NCI-H2107 treated with DMSO at 0.1 percent for 48 hours (cell line): ENCODE measurements at regions not wholly inside any gene's neighbourhood (a gene's known extent, or its start where the extent isn't known, plus 50 kb on each side); places are given as distances from the start of the nearest gene placed in this dataset.

Source experiments
- DNase-seq: peaks from one replicate; lab custom pipeline; 2025; ENCODE audit not compliant: unreplicated experiment; lab: John Stamatoyannopoulos, UW

DNA sequence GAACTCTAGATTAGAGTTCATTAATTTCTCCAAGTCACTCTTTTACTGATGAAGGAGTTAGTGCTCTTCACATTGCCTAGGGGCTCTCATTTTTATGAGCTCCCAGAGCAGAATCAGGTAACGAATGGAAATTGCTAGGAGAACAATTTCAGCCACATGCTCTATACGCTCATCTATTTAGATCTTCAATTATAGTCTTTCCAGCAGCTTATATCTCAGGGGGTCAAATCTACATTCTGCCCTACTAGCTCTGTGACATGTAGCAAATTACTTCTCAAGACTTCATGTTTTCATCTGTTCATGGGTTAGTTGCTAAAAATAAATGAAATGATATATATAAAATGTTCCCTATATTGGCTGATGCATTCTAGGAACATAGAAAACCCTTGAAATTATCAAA, 183.6 kb downstream of the PLPP3 start:
- no peak for DNase-seq

DNA sequence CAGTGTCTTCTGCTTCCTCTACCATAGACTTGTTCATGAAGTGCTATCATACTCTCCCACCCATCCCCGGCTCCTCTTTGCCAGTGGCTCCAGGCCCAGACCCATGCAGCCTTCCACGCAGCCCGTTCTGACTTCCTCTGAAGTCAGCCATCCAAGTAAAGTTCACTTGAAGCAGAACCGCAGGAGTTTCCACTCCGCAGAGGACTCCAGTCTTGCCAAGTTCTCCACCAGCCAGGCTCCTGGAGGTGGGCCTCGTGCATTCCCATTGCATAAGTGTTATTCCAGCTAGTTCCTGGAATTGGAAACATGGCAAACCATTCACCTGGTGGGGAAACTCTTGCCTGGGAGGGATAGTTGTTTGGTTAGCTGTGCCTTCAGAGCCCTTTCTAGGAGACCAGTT, 185.1 kb downstream of the PLPP3 start:
- no peak for DNase-seq

DNA sequence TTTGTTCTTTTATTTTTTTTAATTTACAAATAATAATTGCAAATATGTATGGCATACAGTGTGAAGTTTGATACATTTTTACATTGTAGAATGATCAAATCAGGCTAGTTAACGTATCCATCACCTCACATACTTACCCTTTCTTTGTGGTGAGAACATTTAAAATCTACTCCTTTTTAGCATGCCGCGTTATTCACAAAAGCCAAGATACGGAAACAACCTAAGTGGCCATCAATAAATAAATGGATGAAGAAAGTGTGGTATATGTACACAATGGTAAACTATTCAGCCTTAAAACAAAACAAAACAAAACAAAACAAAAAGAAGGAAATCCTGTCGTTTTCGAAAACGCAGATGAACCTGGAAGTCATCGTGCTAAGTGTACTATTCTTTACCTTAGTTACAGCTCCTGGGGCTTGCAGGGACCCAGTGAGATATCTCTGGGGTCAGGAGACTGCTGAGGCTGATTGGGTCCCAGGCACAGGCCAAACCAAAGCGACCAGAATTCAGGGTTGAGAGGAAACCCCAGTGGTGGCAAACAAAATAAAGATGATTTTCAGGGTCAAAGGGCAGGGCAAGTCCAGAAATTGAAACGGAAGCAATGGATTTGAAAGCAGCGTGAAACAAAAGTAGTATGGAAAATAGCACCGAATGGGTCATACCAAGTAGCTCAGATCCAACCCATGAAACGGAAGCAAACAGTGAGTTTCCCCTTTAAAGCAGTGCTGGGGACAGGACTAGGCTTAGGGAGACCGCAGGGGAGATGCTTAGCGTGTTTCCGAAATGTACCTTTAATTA, 188.2 kb downstream of the PLPP3 start:
- no peak for DNase-seq

DNA sequence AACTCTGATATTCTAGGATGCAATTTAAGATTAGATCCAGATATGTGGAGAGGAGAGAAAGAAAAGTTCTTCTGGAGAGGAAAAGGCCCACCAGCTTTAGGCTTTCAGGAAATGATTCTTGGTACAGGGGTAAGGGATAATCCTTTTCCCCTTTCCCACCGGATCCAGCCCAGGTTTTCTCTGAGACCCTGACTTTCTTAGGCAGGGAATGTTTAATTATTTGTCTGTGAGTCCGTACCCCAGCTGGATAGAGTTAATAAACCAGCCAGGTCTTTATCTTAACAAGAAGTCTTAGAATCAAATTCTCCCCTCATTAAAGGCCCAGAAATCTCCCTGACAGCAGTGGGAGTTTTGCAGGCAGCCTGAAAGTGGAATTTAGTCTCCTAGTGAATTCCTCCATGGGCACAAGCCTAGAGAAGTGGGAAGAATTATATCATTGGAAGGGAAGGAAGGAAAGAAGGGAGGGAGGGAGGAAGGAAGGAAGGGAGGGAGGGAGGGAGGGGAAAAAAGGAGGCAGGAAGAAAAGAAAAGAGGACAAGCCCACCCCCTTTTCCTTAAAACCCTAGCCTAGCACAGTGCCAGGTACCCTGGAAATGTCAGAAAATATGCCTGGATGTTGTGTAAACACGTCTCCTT, 189.0 kb downstream of the PLPP3 start:
- no peak for DNase-seq

DNA sequence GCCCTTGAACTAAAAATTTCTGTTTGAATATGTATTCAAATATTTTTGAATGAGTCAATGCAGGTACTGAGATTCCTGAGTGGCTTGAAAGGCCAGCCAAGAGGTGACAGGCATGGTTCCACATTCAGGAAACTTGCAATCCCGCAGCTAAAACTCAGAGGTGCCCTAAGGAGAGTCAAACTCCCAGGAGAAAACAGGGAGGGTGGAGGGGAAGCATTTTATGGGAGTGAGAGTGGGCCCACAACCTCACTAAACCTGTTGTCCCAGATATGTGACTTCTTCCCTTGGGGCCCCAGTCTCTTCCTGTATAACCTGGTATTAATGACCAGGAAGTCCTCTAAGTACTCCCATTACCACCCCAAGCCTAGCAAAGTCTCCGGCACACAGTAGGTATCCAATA, 189.6 kb downstream of the PLPP3 start:
- no peak for DNase-seq

DNA sequence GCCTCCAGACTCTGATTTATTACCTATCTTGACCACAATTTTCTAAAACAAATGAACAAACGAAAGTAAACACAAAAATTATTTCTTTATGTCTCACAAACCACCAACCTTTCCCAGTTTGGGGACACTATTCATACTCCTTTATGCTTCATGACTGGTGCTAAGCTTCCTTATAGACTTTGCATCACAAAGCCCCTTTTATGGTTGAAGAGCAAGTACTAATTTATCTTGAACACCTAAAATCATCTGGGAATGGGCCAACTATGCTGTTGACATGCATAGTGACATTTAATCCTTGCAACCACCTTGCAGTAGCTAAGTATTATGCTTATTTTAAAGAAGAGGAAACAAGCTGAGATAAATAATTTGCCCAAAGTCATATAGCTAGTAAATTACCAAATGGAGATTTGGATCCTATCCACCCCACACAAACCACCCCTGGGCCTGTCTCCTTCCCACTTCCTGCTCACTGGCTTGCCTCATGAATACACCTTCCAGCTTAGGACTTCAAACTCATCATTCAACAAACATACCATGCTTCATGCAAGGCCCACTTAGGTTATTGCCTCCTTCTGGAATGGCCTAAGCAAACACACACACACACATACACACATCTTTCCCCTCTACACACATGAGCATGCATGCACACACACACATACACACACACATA, 192.2 kb downstream of the PLPP3 start:
- peak; percentile 79 for DNase-seq

DNA sequence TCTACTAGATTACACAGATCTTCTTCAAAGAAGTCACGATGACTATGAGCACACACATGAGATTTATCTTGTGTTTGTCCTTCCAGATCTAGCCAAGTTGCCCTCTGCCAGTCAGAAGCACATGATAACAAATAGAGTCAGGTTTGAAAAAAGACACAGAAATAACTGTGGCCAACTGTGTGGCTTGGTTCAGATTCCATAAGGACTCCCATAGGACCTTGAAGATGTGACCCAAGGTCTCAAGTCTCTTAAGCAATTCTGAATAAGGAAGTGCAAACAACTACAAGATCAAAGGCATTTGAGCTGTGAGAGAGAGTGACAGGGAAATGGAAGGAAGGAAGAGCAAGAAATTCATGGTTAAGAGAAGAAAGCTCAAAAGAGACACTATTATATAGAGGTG, 194.0 kb downstream of the PLPP3 start:
- DNase-seq = no peak

DNA sequence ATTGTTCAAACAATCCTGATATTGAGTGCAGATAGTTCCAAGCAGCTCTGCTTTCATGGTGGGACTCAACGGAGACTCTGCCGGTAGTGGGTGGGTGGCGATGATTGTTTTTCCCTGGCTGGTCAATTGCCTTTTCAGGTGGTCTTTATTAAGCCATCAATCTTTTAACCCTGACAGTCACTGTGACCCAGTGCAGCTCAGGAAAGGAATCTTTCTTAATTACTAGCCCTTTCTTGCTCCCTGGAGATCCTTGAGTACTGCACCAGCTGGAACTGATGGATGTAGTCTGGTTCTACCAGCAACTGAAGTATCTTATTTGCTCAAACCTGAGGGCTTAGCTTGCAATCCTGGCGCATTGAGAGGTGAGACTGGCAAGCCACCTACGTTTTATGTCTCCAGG, 196.4 kb downstream of the PLPP3 start:
- DNase-seq = no peak

DNA sequence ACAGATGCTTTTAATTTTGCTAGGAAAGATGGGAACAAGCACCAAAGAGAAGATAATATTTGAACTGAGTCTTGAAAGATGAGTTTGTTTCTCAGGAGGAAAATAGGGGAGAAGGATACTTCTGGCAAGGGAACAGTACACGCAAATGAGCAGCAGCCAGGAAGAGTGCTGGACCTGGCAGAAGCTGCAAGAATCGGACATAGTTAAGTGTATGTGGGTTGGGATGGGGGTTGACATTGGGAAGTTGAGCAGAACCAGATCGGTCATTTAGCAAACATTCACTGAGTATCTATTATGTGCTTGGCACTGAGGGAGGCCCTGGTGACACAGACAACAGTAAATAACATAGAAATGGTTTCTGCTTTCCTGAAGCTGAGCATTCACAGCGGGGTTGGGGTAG, 198.8 kb downstream of the PLPP3 start:
- no peak for DNase-seq

DNA sequence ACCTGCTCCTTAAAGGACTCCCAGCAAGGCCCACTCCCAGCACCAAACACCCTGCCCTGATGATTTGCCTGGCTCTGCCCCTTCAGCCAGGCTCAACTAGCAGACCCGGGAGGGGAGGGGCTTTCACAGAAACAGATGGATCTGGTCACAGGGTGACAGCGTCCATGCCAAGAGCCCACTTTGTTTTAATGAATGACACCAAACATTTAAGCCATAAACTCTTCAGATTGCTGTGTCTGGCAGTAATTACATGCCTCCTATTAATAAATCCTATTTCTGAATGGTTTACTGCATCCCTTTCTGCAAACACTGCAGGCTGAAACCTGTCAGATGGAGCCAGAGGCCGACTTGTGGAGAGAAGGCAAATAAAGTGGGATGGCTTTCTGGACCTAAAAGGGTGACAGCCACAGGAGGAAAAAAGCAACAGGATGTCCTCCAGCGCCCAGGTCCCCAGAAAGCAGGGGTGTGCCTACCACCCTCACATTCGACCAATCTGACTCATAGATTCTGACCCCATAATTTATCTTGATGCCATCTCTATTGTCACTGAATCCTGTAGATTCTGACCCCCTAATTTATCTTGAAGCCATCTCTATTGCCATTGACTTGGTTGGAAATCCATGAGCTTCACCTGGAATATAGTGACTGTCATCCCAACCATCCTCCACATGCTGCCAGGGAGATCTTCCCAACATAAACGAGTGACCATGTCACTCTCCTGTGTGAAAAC, 200.9 kb downstream of the PLPP3 start:
- no peak for DNase-seq

DNA sequence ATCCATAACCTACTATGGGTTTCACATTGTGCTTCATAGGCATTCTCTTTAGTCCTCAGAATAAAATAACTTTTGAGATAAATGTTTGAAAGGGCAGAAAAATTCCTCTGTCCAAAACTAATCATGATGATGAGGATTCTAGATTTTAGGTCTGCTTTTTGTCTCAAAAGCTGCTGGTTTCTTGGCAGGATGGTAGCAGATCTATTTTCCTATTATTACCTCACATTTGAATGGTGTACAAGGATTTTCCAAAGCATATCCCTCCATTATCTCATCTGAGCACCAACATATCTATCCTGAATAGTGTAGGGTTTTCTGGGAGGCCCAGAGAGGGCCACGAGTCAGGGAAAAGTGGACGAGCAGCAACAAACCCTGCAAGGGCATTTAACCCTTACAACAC, 201.9 kb downstream of the PLPP3 start:
- no peak for DNase-seq

DNA sequence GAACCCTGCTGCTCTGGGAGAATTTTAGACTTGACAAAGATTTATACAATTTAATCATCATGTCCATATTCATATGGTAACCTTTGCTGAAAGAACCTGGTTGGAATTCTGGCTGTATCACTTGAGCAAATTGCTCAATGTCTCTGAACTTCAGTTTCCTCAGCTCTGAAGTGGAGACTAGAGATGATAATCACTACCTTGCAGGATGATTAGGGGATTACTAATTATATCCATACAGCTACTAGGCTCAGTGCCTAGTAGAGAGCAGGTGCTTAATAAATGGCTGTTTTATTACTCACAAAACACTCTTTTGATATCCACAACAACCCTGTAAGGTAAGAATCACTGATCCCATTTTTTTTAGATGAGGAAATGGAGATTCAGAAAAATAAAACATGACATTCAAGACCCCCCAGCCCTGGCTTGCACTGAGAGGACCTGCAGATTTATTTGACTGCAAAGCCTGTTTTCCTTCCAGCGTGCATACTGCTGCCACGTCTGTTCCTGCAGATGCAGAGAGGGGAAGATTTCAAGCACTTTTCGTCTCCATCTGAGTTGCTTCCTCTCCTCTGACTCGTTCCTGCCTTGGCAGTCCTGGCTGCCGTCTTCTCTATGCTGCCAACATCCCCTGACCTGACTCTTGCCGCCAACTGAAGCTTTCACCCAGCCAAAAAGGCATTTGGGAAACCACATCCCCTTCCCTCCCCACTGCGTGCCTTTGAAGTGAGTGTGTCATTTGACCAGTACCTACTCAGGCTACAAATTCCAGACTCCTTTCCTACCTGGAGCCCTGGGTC, 203.0 kb downstream of the PLPP3 start:
- DNase-seq = peak; percentile 56

DNA sequence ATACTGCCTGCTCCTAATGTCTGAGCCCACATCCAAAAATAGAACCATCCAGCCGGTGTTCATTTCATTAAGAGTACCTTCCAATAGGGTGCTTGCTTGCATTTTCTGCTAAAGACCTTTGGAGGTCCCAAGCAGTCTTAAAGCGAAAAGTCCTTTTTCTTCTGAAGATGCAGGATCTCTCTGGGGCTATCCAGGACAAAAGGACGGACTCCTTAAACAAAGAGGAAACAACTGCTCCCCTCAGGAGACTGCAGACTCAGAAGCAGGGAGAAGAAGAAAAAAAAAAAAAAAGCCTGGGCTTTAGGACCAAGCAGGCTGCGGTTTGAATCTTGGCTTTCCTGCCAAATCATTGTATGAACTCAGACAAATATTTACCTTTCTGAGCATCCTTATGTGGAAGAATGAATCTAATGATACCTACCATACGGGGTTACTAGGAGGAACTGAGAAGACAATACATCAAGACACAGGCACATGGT, 204.0 kb downstream of the PLPP3 start:
- no peak for DNase-seq

DNA sequence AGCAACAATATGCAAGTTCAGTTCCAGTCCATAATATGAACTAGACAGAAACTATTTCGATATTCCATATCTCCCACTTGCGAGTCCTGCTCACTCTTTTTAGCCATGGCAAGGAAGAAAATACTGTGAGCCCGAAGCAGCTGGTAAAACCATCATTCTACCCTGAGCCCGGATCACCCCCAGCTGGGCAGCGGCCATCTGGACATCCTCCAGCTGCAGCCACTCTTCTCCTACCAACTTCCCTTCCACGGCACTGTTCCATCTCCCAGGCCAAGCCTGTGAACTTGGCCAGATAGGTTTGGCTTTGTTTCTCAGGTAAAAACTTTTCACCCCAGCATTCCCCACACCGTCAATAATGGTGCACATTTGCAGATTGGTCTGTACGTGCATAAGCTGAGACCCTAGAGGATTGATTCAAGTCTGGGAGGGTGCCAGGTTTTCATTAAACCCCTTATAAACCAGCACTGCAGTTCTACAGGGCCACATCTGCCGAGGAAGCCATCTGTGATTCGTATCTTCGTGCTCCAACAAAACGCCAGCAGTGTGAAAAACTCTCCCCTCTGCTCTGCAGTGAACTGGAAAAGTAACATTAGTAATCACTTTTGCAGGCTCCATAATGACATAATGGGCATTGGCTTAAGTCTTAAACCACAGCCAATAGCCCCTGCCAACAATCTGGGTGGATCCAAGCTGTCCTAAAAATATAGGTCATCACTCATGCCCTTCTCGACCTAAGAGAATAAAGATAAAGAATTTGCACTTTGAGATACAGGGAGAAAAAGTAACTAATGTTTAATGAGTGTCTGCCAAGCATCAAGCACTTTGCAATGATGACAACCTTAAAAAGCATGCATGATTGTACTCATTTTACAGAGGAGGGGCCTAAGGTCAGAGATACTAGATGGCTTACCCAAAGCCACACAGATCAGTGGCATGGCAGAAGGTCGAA, 205.1 kb downstream of the PLPP3 start:
- DNase-seq = no peak

DNA sequence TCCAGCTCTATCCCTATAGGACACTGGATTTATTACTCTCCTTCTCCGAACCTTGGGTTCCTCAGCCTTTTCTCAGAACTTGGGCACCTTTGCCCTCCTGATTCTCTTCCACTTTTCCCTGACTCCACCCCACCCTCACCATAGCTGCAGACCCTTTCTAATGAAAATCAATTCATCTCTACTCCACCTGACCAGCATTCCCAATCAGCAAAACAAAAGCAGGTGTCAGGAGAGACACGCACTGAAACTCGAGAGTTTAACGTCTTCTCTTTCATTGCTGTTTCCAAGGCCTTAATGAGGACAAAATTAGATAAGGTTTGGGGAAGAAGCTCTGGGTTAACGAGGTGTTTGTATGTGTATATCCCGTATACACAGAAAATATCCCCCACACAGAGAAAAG, 208.8 kb downstream of the PLPP3 start:
- no peak for DNase-seq

DNA sequence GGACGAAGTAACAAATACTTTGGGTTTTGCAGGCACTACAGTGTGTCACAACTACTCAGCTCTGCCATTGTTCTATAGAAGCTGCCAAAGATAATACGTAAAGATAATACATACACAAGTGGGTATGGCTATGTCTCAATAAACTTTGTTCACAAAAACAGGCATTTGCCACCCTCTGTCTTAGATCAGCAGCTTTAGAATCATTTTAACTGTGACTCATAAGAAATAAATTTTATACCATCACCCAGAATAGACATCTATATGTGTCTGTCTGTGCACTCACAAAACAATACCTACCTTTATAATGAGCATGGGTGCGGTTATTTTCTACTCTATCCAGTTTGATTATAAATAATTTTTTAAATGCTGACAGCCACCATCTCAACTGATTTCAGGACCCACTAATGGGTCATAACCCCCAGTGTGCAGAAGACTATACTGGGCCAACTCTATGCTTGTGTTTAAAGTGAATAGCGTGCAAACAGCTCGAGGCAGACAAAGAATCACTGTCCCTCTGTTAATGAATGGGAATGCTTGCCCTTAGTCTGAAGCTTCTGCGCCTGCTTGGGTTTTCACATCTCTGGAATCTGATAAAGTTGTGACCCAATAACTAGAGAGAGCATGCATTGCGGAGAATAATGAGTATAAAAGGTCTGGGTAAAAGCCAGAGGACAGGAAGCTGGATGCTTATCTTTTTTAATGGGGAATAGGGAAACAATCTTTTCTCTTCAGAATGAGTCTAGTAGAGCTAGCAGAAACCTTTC, 216.2 kb downstream of the PLPP3 start:
- DNase-seq = no peak

DNA sequence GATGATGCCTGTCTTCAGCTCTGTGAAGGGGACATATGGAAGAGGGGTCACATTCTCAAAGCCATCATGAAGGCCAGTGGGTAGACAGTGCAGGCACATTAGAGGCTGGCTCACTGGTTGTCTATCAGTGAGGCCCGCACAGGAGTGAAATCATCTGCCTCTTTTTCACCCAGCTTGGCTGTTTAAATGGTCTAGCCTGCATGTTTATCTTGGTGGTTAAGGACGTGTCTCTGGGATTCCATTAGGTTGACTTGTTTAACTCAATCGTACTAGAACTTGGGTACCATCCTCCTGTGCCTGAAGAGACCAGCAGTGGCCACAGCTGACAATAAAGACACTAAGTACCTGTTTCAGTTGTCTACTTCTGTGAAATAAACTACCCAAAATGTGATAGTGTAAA, 219.3 kb downstream of the PLPP3 start:
- no peak for DNase-seq

DNA sequence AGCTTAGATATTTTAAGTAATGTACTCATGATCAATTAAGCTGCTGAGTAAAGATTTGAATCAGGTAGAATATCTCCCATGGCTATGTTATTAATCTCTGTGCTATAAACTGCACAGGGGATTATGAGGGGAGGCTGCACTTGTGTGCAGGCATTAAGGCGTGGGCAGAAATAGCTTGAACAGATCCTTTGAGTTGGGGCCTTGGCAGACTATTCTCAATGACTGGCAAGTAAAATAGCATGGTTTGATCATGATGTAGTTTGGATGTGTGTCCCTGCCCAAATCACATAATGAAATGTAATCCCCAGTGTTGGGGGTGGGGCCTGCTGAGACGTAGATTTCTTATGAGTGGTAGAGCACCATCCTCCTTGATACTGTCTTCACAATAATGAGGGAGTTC, 220.3 kb downstream of the PLPP3 start:
- DNase-seq = no peak
